ENCODE measurements at regions not wholly inside any gene's neighbourhood (a gene's known extent, or its start where the extent isn't known, plus 50 kb on each side); places are given as distances from the start of the nearest gene placed in this dataset.

DNA sequence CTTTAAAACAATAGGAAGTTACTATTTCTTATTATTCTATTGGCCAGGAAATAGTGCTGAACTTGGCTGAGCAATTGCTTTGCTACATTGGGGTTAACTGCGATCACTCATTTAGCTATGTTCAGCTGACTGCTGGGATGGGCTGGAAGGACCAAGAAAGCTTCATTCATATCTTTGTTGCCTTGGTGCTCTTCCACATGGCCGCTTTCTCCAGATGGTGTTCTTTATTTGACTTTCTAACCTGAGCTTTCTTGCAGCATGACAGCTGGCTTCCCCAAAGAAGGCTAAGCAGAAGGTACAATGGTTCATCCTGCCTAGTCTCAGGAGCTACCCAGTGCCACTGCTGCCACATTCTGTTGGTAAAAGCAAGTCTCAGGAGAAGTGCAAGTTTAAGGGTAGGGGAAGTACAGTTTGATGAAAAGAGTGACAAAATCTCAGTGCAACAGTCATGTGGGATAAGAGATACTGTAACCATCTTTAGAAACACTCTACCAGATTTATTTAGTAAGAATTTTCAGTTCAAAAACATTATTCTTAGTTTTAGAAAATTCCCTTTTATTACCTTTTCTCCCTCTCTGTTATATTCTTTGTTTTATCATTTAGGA lies 180.6 kb upstream of the RBMS1 start:
- Histone ChIP-seq H3K27ac (replicated peaks) (no peak overlapping the region), H3K36me3 (no peaks in the 10 kb centered on the region), H3K4me3 (no peak overlapping the region), H3K27me3 (ENCODE audit: low read depth) (no peaks in the 10 kb centered on the region), H3K9me3 (replicated peaks) (peaks cover 9% of the 10 kb centered on the region), H3K4me1 (no peaks in the 10 kb centered on the region)
- TF ChIP-seq, protein P1, sequence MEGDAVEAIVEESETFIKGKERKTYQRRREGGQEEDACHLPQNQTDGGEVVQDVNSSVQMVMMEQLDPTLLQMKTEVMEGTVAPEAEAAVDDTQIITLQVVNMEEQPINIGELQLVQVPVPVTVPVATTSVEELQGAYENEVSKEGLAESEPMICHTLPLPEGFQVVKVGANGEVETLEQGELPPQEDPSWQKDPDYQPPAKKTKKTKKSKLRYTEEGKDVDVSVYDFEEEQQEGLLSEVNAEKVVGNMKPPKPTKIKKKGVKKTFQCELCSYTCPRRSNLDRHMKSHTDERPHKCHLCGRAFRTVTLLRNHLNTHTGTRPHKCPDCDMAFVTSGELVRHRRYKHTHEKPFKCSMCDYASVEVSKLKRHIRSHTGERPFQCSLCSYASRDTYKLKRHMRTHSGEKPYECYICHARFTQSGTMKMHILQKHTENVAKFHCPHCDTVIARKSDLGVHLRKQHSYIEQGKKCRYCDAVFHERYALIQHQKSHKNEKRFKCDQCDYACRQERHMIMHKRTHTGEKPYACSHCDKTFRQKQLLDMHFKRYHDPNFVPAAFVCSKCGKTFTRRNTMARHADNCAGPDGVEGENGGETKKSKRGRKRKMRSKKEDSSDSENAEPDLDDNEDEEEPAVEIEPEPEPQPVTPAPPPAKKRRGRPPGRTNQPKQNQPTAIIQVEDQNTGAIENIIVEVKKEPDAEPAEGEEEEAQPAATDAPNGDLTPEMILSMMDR (IDR thresholded peaks at IDR 0.05; ENCODE audit: borderline replicate concordance), result no peak
- intact Hi-C loops (cut with micrococcal nuclease), result no loop called here
- no peak for DNase-seq

DNA sequence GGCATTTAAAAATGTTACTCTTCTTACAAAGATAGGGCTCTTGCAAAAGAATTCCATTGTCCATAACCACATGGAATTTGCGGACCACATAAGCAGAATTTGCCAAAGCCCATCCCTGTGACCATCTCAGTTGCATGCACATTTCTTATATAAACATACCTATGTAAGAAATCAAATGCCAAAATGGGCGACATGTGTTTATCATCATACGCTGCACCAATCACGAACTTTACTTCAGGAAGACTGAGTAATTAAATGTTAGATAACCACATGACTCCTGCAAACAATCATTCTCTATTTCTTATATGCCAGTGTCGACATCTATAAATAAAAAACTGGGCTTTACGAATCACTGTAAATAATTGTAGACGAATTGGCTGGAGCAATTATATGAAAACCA lies 186.1 kb upstream of the RBMS1 start:
- H3K27ac ChIP-seq (replicated peaks), result no peak overlapping the region
- TF ChIP-seq, protein P1 (IDR thresholded peaks at IDR 0.05; ENCODE audit: borderline replicate concordance), result no peak
- H3K4me1 ChIP-seq, result peaks cover 7% of the 10 kb centered on the region
- no peak for DNase-seq
- intact Hi-C loops (cut with micrococcal nuclease), result no loop called here
- H3K27me3 ChIP-seq (ENCODE audit: low read depth), result no peaks in the 10 kb centered on the region
- peaks cover 4% of the 10 kb centered on the region for H3K9me3 ChIP-seq (replicated peaks)
- H3K4me3 ChIP-seq, result no peak overlapping the region
- H3K36me3 ChIP-seq, result no peaks in the 10 kb centered on the region

DNA sequence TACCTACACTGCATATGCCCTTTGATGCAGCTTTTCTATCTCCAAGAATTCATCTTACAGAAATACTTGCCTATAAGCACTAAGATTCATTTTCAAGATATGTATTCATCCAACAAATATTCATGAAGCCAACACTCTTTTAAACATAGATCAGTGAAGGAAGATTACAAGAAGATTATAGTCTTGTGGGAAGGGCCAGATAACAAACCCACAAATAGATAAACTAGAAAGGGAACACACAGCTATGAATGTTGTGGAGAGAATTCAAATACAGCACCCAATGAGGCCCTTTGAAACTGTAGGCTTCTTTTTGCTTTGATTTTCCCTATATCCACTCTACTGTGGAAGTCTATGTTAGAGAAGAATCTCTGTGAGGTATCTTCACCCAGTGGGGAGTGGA lies 186.7 kb upstream of the RBMS1 start:
- DNase-seq, result no peak
- Histone ChIP-seq H3K9me3 (replicated peaks) (no peaks in the 10 kb centered on the region), H3K4me1 (peaks cover 7% of the 10 kb centered on the region), H3K27me3 (ENCODE audit: low read depth) (no peaks in the 10 kb centered on the region), H3K36me3 (no peaks in the 10 kb centered on the region), H3K4me3 (no peak overlapping the region), H3K27ac (replicated peaks) (no peak overlapping the region)
- TF ChIP-seq, protein P1 (IDR thresholded peaks at IDR 0.05; ENCODE audit: borderline replicate concordance), result no peak
- intact Hi-C loops (cut with micrococcal nuclease), result no loop called here

DNA sequence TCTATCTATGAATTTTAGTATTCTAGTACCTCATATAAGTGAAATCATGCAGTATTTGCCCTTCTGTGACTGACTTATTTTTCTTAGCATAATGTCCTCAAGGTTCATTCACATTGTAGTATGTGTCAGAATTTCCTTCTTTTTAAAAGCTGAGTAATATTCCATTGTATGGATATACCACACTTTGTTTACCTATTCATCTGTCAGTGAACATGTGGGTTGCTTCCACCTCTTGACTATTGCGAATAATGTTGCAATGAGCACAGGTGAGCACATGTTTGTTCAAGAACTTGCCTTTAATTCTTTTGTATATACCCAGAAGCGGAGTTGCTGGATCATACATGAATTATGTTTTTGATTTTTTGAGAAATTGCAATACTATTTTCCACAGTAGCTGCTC lies 187.4 kb upstream of the RBMS1 start:
- Histone ChIP-seq H3K27me3 (ENCODE audit: low read depth) (no peaks in the 10 kb centered on the region), H3K4me3 (no peak overlapping the region), H3K9me3 (replicated peaks) (no peaks in the 10 kb centered on the region), H3K4me1 (peaks cover 7% of the 10 kb centered on the region), H3K27ac (replicated peaks) (no peak overlapping the region), H3K36me3 (no peaks in the 10 kb centered on the region)
- TF ChIP-seq, protein P1 (IDR thresholded peaks at IDR 0.05; ENCODE audit: borderline replicate concordance), result no peak
- intact Hi-C loops (cut with micrococcal nuclease), result no loop called here
- no peak for DNase-seq

DNA sequence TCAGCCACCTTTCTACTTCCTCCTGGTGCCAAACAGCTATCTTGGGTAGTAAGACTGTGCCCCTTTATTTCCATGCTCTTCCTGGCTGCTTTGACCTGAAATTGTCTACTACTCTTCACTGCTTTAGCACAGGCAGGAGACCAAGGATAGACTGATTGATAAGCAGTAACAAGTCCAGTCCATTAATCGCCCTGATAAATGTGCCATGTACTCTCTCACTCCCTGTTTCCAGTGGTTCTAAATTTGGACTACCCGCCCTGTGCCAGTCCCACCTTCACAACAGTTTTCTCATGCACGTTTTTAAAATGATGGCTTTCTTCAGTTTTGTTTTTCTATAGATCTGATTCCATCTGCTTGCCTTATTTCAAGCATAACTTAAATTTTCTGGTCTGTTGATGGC lies 189.6 kb upstream of the RBMS1 start:
- TF ChIP-seq, protein P1 (IDR thresholded peaks at IDR 0.05; ENCODE audit: borderline replicate concordance), result no peak
- DNase-seq, result no peak
- H3K27ac ChIP-seq (replicated peaks), result no peak overlapping the region
- intact Hi-C loops (cut with micrococcal nuclease), result no loop called here
- H3K9me3 ChIP-seq (replicated peaks), result no peaks in the 10 kb centered on the region
- H3K4me1 ChIP-seq, result peaks cover 7% of the 10 kb centered on the region
- H3K36me3 ChIP-seq, result no peaks in the 10 kb centered on the region
- no peaks in the 10 kb centered on the region for H3K27me3 ChIP-seq (ENCODE audit: low read depth)
- no peak overlapping the region for H3K4me3 ChIP-seq
